ENCODE measurements at regions not wholly inside any gene's neighbourhood (a gene's known extent, or its start where the extent isn't known, plus 50 kb on each side); places are given as distances from the start of the nearest gene placed in this dataset.

DNA sequence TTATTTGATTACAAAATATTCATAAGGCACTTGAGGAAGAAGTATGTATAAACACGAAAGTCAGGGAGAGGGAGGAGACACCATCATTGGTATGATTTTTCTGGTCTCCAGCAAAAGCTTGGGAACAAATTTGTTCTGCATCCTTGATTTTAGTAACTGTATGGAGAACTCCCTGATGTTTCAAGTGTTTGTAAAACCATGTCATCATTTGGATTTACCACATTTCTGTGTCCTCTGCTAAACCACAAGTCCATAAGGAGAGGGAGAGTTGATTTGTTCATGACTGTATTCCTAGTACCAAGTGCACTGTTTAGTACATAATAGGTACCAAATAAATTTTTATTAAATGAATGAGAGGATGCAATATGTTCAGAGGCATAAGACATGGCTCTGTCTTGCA lies 181.1 kb downstream of the BTG1 start:
- no peaks in the 10 kb centered on the region for H3K27me3 ChIP-seq (ENCODE audit: low read length)
- no peaks in the 10 kb centered on the region for H3K36me3 ChIP-seq (ENCODE audit: low read length)
- no peak overlapping the region for H3K27ac ChIP-seq (ENCODE audit: low read depth, low read length)
- TF ChIP-seq, protein P1, sequence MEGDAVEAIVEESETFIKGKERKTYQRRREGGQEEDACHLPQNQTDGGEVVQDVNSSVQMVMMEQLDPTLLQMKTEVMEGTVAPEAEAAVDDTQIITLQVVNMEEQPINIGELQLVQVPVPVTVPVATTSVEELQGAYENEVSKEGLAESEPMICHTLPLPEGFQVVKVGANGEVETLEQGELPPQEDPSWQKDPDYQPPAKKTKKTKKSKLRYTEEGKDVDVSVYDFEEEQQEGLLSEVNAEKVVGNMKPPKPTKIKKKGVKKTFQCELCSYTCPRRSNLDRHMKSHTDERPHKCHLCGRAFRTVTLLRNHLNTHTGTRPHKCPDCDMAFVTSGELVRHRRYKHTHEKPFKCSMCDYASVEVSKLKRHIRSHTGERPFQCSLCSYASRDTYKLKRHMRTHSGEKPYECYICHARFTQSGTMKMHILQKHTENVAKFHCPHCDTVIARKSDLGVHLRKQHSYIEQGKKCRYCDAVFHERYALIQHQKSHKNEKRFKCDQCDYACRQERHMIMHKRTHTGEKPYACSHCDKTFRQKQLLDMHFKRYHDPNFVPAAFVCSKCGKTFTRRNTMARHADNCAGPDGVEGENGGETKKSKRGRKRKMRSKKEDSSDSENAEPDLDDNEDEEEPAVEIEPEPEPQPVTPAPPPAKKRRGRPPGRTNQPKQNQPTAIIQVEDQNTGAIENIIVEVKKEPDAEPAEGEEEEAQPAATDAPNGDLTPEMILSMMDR (IDR thresholded peaks at IDR 0.05; ENCODE audit: insufficient read depth, low read length, poor library complexity, severe bottlenecking) = no peak
- TF ChIP-seq EZH2phosphoT487 (conservative IDR thresholded peaks at IDR 0.05; ENCODE audit: low read length) = no peak
- no peaks in the 10 kb centered on the region for H3K79me2 ChIP-seq (ENCODE audit: insufficient read depth, low read length)
- H3K9ac ChIP-seq (ENCODE audit: low read length) = no peak overlapping the region
- H3F3A ChIP-seq (ENCODE audit: insufficient read depth) = no peaks in the 10 kb centered on the region
- H3K9me2 ChIP-seq (replicated peaks; ENCODE audit: insufficient read depth, low read length) = no peaks in the 10 kb centered on the region
- no peak overlapping the region for H3K4me2 ChIP-seq (ENCODE audit: low read depth, low read length, poor library complexity, severe bottlenecking)
- no peaks in the 10 kb centered on the region for H3K9me3 ChIP-seq (ENCODE audit: insufficient read depth, low read length)
- H3K4me3 ChIP-seq (ENCODE audit: insufficient read depth, low read length, poor library complexity, severe bottlenecking) = no peak overlapping the region
- no peaks in the 10 kb centered on the region for H4K20me1 ChIP-seq (ENCODE audit: low read depth, low read length)
- no peak overlapping the region for H2AFZ ChIP-seq (ENCODE audit: low read depth, low read length, severe bottlenecking)

DNA sequence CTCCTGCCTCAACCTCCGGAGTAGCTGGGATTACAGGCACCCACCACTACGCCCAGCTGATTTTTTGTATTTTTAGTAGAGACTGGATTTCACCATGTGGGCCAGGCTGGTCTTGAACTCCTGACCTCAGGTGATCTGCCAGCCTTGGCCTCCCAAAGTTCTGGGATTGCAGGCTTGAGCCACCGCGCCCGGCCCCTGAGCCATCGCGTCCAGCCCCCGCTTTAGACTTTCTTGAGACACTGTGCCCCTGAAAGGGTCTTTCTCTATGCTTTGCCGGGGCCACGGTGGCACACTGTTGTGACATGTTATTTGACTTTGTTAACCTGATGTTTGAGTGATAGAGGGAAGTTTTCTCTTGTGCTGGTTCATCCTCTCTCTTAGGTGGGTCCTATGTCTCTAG lies 186.4 kb downstream of the BTG1 start:
- H2AFZ ChIP-seq (ENCODE audit: low read depth, low read length, severe bottlenecking) = no peak overlapping the region
- H3K9me3 ChIP-seq (ENCODE audit: insufficient read depth, low read length) = no peaks in the 10 kb centered on the region
- H3K4me2 ChIP-seq (ENCODE audit: low read depth, low read length, poor library complexity, severe bottlenecking) = no peak overlapping the region
- H3K9ac ChIP-seq (ENCODE audit: low read length) = no peak overlapping the region
- TF ChIP-seq EZH2phosphoT487 (conservative IDR thresholded peaks at IDR 0.05; ENCODE audit: low read length) = no peak
- TF ChIP-seq, protein P1 (IDR thresholded peaks at IDR 0.05; ENCODE audit: insufficient read depth, low read length, poor library complexity, severe bottlenecking) = no peak
- no peaks in the 10 kb centered on the region for H3K36me3 ChIP-seq (ENCODE audit: low read length)
- no peaks in the 10 kb centered on the region for H3K27me3 ChIP-seq (ENCODE audit: low read length)
- no peak overlapping the region for H3K4me3 ChIP-seq (ENCODE audit: insufficient read depth, low read length, poor library complexity, severe bottlenecking)
- no peak overlapping the region for H3K27ac ChIP-seq (ENCODE audit: low read depth, low read length)
- no peaks in the 10 kb centered on the region for H3K9me2 ChIP-seq (replicated peaks; ENCODE audit: insufficient read depth, low read length)
- H3F3A ChIP-seq (ENCODE audit: insufficient read depth) = no peaks in the 10 kb centered on the region
- H4K20me1 ChIP-seq (ENCODE audit: low read depth, low read length) = no peaks in the 10 kb centered on the region
- no peaks in the 10 kb centered on the region for H3K79me2 ChIP-seq (ENCODE audit: insufficient read depth, low read length)

DNA sequence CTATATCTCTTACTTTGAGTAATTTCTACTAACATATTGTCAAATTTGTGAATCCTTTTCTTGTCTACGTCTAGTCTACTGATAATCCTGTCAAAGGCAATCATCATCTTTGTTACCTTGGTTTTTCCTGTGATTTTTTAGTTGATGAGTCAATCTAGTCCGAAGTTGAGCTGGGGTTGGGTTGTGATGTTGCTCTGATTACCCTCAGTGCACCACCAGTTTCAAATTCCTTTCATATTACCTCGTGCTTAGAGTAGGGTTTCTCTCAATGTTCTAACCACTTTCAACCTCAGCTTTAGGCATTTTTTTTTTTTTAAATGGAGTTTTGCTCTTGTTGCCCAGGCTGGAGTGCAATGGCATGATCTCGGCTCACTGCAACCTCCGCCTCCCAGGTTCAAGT lies 186.8 kb downstream of the BTG1 start:
- no peak overlapping the region for H3K9ac ChIP-seq (ENCODE audit: low read length)
- H3K4me2 ChIP-seq (ENCODE audit: low read depth, low read length, poor library complexity, severe bottlenecking) = no peak overlapping the region
- H3K4me3 ChIP-seq (ENCODE audit: insufficient read depth, low read length, poor library complexity, severe bottlenecking) = no peak overlapping the region
- H4K20me1 ChIP-seq (ENCODE audit: low read depth, low read length) = no peaks in the 10 kb centered on the region
- no peaks in the 10 kb centered on the region for H3K9me2 ChIP-seq (replicated peaks; ENCODE audit: insufficient read depth, low read length)
- no peak overlapping the region for H2AFZ ChIP-seq (ENCODE audit: low read depth, low read length, severe bottlenecking)
- no peaks in the 10 kb centered on the region for H3F3A ChIP-seq (ENCODE audit: insufficient read depth)
- no peaks in the 10 kb centered on the region for H3K36me3 ChIP-seq (ENCODE audit: low read length)
- no peaks in the 10 kb centered on the region for H3K9me3 ChIP-seq (ENCODE audit: insufficient read depth, low read length)
- TF ChIP-seq, protein P1 (IDR thresholded peaks at IDR 0.05; ENCODE audit: insufficient read depth, low read length, poor library complexity, severe bottlenecking) = no peak
- TF ChIP-seq EZH2phosphoT487 (conservative IDR thresholded peaks at IDR 0.05; ENCODE audit: low read length) = no peak
- H3K79me2 ChIP-seq (ENCODE audit: insufficient read depth, low read length) = no peaks in the 10 kb centered on the region
- H3K27ac ChIP-seq (ENCODE audit: low read depth, low read length) = no peak overlapping the region
- H3K27me3 ChIP-seq (ENCODE audit: low read length) = no peaks in the 10 kb centered on the region

Data from SU-DHL-6 (cell line).